ENCODE measurements at regions not wholly inside any gene's neighbourhood (a gene's known extent, or its start where the extent isn't known, plus 50 kb on each side); places are given as distances from the start of the nearest gene placed in this dataset.
"Not testable (repeated sequence)": the region's sequence is repeated elsewhere in the genome, so short reads cannot be mapped to it uniquely, and the experiment has no call there.

DNA sequence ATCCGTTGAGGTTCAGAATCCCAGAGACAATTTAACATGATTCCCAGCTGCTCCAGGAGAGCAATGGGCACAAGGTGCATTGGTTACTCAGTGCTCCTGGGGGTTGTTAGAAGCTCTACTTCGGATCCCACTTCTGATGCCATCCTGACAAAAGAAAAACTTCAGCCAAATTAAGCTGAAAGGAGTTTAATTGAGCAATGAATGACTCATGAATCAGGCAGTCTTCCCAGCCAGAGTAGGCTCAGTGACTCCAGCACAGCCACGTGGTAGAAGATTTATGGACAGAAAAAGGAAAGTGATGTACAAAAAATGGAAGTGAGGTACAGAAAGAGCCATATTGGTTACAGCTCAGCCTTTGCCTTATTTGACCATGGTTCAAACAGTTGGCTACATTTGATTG lies 95.7 kb downstream of the PWWP3B start:
- H3K9me3 Mint-ChIP-seq = peaks cover 49% of the 10 kb centered on the region
- no peaks in the 10 kb centered on the region for H3K36me3 Mint-ChIP-seq (ENCODE audit: low read depth)
- DNase-seq (ENCODE audit: low spot score) (no peak), ATAC-seq (no peak)
- TF ChIP-seq EZH2phosphoT487 (IDR thresholded peaks at IDR 0.05; ENCODE audit: unreplicated experiment) (no peak), ZNF331 (CRISPR knock-in tag; IDR thresholded peaks at IDR 0.05; ENCODE audit: low read depth) (no peak)
- Histone ChIP-seq H3F3A (replicated peaks; ENCODE audit: low read depth) (no peaks in the 10 kb centered on the region), H2AFZ (no peak overlapping the region), H3K4me3 (no peak overlapping the region), H4K20me1 (replicated peaks; ENCODE audit: insufficient read depth) (no peaks in the 10 kb centered on the region), H3K27ac (ENCODE audit: low read depth) (no peak overlapping the region), H3K4me1 (ENCODE audit: insufficient read depth) (no peaks in the 10 kb centered on the region), H3K4me2 (no peak overlapping the region), H3K9me2 (ENCODE audit: insufficient read depth) (no peaks in the 10 kb centered on the region), H3K79me2 (replicated peaks; ENCODE audit: insufficient read depth) (no peaks in the 10 kb centered on the region), H3K27me3 (ENCODE audit: insufficient read depth) (no peaks in the 10 kb centered on the region), H3K36me3 (ENCODE audit: insufficient read depth) (no peaks in the 10 kb centered on the region)
- H3K4me3 Mint-ChIP-seq = no peak overlapping the region
- no peaks in the 10 kb centered on the region for H3K4me1 Mint-ChIP-seq
- H3K27me3 Mint-ChIP-seq (ENCODE audit: insufficient read depth, low read depth, poor library complexity) = no peaks in the 10 kb centered on the region
- no peak overlapping the region for H3K27ac Mint-ChIP-seq

DNA sequence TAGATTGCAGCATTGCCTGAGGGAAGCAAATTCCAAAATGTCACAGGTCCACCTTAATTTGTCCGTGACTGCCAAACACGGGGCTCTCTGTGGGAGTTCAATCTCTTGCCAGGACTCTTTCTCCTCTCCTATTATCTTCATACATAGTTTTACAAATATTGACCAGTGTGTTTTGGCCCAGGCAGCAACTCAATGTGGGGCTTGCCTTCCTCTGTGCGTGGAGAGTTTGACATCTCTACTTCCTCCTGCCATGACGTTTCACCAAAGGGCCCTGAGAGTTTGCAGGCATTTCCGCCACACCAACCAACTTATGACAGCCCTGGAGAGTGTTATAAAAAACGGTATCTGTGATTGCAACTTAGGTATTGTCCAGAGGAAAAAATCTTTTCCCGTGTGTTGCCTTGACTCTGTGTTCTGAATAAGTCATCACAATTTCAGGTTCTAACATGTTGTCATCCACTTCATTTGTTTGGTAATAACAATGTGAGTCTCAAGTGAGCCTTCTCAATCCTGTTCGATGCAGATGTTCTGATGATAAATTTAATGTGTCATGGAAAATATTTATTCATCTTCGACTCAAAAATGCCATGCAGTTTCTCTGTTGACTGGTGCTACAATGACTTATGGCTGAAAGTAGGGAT lies 106.0 kb downstream of the PWWP3B start:
- not testable (repeated sequence) for H3K36me3 ChIP-seq (ENCODE audit: insufficient read depth); H3K4me1 ChIP-seq (ENCODE audit: insufficient read depth); H3K4me2 ChIP-seq; H3K4me3 Mint-ChIP-seq; H3K27me3 Mint-ChIP-seq (ENCODE audit: insufficient read depth, low read depth, poor library complexity); H3K27ac Mint-ChIP-seq; H4K20me1 ChIP-seq (replicated peaks; ENCODE audit: insufficient read depth); H3K36me3 Mint-ChIP-seq (ENCODE audit: low read depth); H3F3A ChIP-seq (replicated peaks; ENCODE audit: low read depth); H2AFZ ChIP-seq; H3K4me3 ChIP-seq; H3K9me2 ChIP-seq (ENCODE audit: insufficient read depth); ATAC-seq; H3K4me1 Mint-ChIP-seq; H3K9me3 Mint-ChIP-seq; H3K79me2 ChIP-seq (replicated peaks; ENCODE audit: insufficient read depth); H3K27me3 ChIP-seq (ENCODE audit: insufficient read depth); H3K27ac ChIP-seq (ENCODE audit: low read depth); DNase-seq (ENCODE audit: low spot score)

GRCh38 chrX:106275172-106275571 lies 107.1 kb downstream of the PWWP3B start:
- not testable (repeated sequence) for H3F3A ChIP-seq (replicated peaks; ENCODE audit: low read depth); ATAC-seq

GRCh38 chrX:106278951-106279350 lies 110.8 kb downstream of the PWWP3B start:
- Mint-ChIP-seq H3K27ac (no peak overlapping the region), H3K27me3 (ENCODE audit: insufficient read depth, low read depth, poor library complexity) (no peaks in the 10 kb centered on the region), H3K4me1 (no peaks in the 10 kb centered on the region), H3K9me3 (peaks cover 41% of the 10 kb centered on the region), H3K4me3 (no peak overlapping the region), H3K36me3 (ENCODE audit: low read depth) (no peaks in the 10 kb centered on the region)
- DNase-seq (ENCODE audit: low spot score) (no peak), ATAC-seq (no peak)
- Histone ChIP-seq H3K4me2 (no peak overlapping the region), H3K27ac (ENCODE audit: low read depth) (no peak overlapping the region), H3F3A (replicated peaks; ENCODE audit: low read depth) (no peaks in the 10 kb centered on the region), H3K27me3 (ENCODE audit: insufficient read depth) (no peaks in the 10 kb centered on the region), H2AFZ (no peak overlapping the region), H3K9me2 (ENCODE audit: insufficient read depth) (no peaks in the 10 kb centered on the region), H3K79me2 (replicated peaks; ENCODE audit: insufficient read depth) (no peaks in the 10 kb centered on the region), H3K4me3 (no peak overlapping the region), H3K4me1 (ENCODE audit: insufficient read depth) (no peaks in the 10 kb centered on the region), H4K20me1 (replicated peaks; ENCODE audit: insufficient read depth) (no peaks in the 10 kb centered on the region), H3K36me3 (ENCODE audit: insufficient read depth) (no peaks in the 10 kb centered on the region)
- no peak for TF ChIP-seq EZH2phosphoT487 (IDR thresholded peaks at IDR 0.05; ENCODE audit: unreplicated experiment)
- TF ChIP-seq CREB1 (CRISPR knock-in tag; IDR thresholded peaks at IDR 0.05; ENCODE audit: low read depth) = no peak
- no peak for TF ChIP-seq NANOG (IDR thresholded peaks at IDR 0.05; ENCODE audit: borderline replicate concordance)
- TF ChIP-seq ZNF462 (CRISPR knock-in tag; IDR thresholded peaks at IDR 0.05) = no peak

More at GRCh38 chrX:106275172-106275571, 107.1 kb downstream of the PWWP3B start:
- H3K36me3 ChIP-seq (ENCODE audit: insufficient read depth); H3K9me2 ChIP-seq (ENCODE audit: insufficient read depth); H3K27me3 ChIP-seq (ENCODE audit: insufficient read depth); H3K4me3 ChIP-seq; H3K27ac Mint-ChIP-seq; H3K27ac ChIP-seq (ENCODE audit: low read depth); H3K79me2 ChIP-seq (replicated peaks; ENCODE audit: insufficient read depth); H3K27me3 Mint-ChIP-seq (ENCODE audit: insufficient read depth, low read depth, poor library complexity); H3K4me3 Mint-ChIP-seq; H4K20me1 ChIP-seq (replicated peaks; ENCODE audit: insufficient read depth); H3K36me3 Mint-ChIP-seq (ENCODE audit: low read depth); H3K4me1 Mint-ChIP-seq; H2AFZ ChIP-seq; DNase-seq (ENCODE audit: low spot score); H3K4me1 ChIP-seq (ENCODE audit: insufficient read depth); H3K4me2 ChIP-seq: not testable (repeated sequence)
- H3K9me3 Mint-ChIP-seq = peaks cover 10% of the 10 kb centered on the region

All from GM23338 (cell line).